HUES48 (cell line): ENCODE measurements at regions not wholly inside any gene's neighbourhood (a gene's known extent, or its start where the extent isn't known, plus 50 kb on each side); places are given as distances from the start of the nearest gene placed in this dataset.

Experiments
- H3K27ac ChIP-seq: one replicate; pipeline ENCODE4 v1.7.0; 2013; ENCODE audit warnings: low read depth, low read length, inconsistent platforms
- H3K27me3 ChIP-seq: 2 replicates; pipeline ENCODE4 v1.6.1; 2013; ENCODE audit warnings: mild to moderate bottlenecking, low read length; ENCODE audit not compliant: control insufficient read depth, insufficient read depth
- H3K36me3 ChIP-seq: 2 replicates; pipeline ENCODE4 v1.6.1; 2013; ENCODE audit warnings: low read length; ENCODE audit not compliant: control insufficient read depth, insufficient read depth
- H3K4me1 ChIP-seq: 2 replicates; pipeline ENCODE4 v1.6.1; 2013; ENCODE audit warnings: mild to moderate bottlenecking, low read length; ENCODE audit not compliant: control insufficient read depth, insufficient read depth
- H3K4me3 ChIP-seq: 2 replicates; pipeline ENCODE4 v1.5.1; 2013; ENCODE audit warnings: mild to moderate bottlenecking, low read depth, low read length
- H3K9ac ChIP-seq: 2 replicates; pipeline ENCODE4 v1.6.1; 2013; ENCODE audit warnings: mild to moderate bottlenecking, low read depth, low read length, moderate library complexity
- H3K9me3 ChIP-seq: 2 replicates; pipeline ENCODE4 v1.6.1; 2013; ENCODE audit warnings: low read length; ENCODE audit not compliant: control insufficient read depth, insufficient read depth

DNA sequence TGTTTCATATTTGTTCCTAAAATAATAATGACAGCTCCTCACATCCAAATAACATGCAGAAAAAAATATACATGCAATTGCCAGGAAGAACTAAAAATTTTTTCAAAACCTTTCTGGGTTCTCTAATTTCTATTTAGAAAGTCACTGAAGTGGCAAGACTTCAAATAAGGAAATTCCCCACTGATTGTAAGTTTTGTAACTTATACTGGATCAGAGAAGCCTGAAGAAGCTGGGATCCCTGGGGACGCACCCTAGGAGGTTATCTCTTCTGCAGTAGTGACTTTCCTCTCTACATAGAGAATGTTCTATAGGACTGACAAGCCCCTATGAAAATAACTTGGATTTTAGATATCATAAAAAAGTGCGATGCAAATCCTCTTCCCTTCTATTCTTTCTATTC, 182.6 kb downstream of the MRPL39 start:
- H3K27me3 ChIP-seq, result no peaks in the 10 kb centered on the region
- H3K27ac ChIP-seq, result no peak overlapping the region
- no peaks in the 10 kb centered on the region for H3K4me1 ChIP-seq
- no peaks in the 10 kb centered on the region for H3K36me3 ChIP-seq
- H3K4me3 ChIP-seq, result no peak overlapping the region
- H3K9me3 ChIP-seq, result no peaks in the 10 kb centered on the region
- no peak overlapping the region for H3K9ac ChIP-seq

DNA sequence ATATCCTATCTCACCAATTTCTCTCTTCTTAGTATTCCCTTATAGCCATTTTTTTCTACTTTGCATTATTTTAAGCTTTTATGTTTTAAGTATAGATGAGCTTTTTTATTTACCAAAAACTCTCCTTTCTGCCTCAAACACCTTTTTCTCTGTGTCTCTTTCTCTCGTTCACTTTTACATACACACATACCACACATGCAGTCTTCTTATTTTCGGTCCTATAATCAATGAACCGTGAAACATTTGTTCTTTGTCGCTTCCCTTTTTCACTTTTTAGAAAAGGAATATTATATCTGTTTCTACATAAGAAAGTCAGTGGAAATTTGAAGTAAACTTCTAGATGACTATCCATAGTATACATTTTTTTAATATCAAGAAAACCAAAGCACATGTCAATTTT, 183.2 kb downstream of the MRPL39 start:
- no peak overlapping the region for H3K4me3 ChIP-seq
- no peaks in the 10 kb centered on the region for H3K27me3 ChIP-seq

GRCh38 chr21:25422610-25423608, 184.4 kb downstream of the MRPL39 start:
- H3K4me3 ChIP-seq, result no peak overlapping the region
- no peaks in the 10 kb centered on the region for H3K9me3 ChIP-seq
- no peaks in the 10 kb centered on the region for H3K4me1 ChIP-seq
- H3K9ac ChIP-seq, result no peak overlapping the region
- H3K27me3 ChIP-seq, result no peaks in the 10 kb centered on the region
- no peaks in the 10 kb centered on the region for H3K36me3 ChIP-seq
- no peak overlapping the region for H3K27ac ChIP-seq

More for the DNA sequence above, 183.2 kb downstream of the MRPL39 start:
- no peaks in the 10 kb centered on the region for H3K36me3 ChIP-seq
- H3K9me3 ChIP-seq, result no peaks in the 10 kb centered on the region
- no peak overlapping the region for H3K9ac ChIP-seq
- no peak overlapping the region for H3K27ac ChIP-seq
- no peaks in the 10 kb centered on the region for H3K4me1 ChIP-seq

DNA sequence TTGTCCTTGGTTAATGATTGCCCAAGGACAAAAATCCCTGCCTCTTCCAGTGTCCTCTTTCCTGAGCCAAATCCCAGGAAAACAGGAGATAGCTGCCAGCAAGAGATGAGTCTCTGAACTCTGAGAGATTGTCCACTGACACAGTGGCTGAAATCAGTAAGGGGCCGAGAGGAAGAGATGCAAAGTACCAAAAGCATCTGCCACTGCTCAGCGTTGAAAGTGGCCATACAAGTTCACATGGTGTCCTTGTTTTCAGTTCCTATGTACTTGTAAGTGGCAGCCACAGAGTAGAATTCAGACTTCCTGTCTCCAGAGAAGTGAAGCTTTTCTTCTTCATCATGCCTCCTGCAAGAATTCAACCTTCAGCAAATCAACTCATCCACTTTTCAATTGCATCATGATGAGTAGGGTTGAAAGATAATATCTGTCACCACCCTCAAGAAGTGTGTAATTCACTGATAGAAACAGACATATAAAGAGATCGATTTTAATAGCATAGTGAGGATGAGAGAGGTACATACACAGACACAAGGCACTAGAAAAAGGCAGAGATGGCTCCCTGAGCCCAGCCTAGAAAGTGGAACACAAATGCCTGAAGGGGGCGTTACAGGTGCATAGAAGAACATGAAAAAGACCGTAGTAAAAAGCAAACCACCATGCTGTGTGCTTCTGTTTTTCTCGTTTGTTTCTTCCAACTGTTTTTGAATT, 185.8 kb downstream of the MRPL39 start:
- Histone ChIP-seq H3K4me1 (no peaks in the 10 kb centered on the region), H3K9ac (no peak overlapping the region), H3K36me3 (no peaks in the 10 kb centered on the region), H3K4me3 (no peak overlapping the region), H3K27me3 (no peaks in the 10 kb centered on the region), H3K27ac (no peak overlapping the region), H3K9me3 (no peaks in the 10 kb centered on the region)

- no peaks in the 10 kb centered on the region for H3K4me1 ChIP-seq
- no peak overlapping the region for H3K27ac ChIP-seq
- no peaks in the 10 kb centered on the region for H3K9me3 ChIP-seq
- H3K27me3 ChIP-seq, result no peaks in the 10 kb centered on the region
- H3K36me3 ChIP-seq, result no peaks in the 10 kb centered on the region
- H3K4me3 ChIP-seq, result no peak overlapping the region
- no peak overlapping the region for H3K9ac ChIP-seq
These were observed 186.4 kb downstream of the MRPL39 start for GRCh38 chr21:25420831-25421230.

- Histone ChIP-seq H3K9me3 (no peaks in the 10 kb centered on the region), H3K27ac (no peak overlapping the region), H3K4me3 (no peak overlapping the region), H3K9ac (no peak overlapping the region), H3K36me3 (no peaks in the 10 kb centered on the region), H3K4me1 (no peaks in the 10 kb centered on the region), H3K27me3 (no peaks in the 10 kb centered on the region)
These were observed 190.6 kb downstream of the MRPL39 start for GRCh38 chr21:25416669-25417068.

DNA sequence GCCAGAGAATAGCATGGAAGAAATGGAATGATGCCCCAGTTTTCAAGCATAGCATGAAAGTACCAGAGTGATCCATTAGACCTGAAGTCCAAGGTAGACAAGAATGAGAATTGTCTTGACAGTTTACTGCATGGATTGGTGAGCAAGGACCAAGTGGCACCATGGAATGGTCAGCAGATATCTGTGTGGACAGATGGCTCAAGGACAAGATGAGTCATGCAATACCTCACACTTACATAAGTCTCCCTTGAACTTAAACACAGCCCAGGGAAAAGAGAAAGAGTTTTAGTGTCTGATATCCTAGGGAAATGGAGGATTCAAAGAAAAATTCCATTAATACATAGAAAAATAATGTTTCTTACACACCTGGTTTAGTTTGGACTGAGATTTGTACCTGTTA, 195.2 kb downstream of the MRPL39 start:
- Histone ChIP-seq H3K36me3 (no peaks in the 10 kb centered on the region), H3K4me3 (no peak overlapping the region), H3K9me3 (no peaks in the 10 kb centered on the region), H3K9ac (no peak overlapping the region), H3K4me1 (no peaks in the 10 kb centered on the region), H3K27ac (no peak overlapping the region), H3K27me3 (no peaks in the 10 kb centered on the region)

DNA sequence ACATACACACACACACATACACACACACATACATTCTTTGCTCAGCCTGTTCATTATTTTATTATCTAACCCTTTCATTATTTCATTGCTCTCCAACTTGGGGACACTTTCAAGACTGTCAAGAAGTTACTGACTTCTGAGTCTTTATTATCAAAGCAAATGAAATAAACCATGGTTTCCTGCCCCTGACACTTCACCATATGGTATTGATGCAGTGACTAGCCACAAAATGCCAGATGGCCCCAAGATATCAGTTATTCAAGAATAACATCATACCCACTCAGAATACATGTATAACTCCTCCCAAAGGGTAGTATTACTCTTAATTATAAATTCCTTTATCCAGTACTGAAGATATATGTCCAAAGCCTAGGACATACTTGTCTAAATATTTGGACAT, 197.3 kb downstream of the MRPL39 start:
- H3K27ac ChIP-seq, result no peak overlapping the region
- no peak overlapping the region for H3K9ac ChIP-seq
- no peaks in the 10 kb centered on the region for H3K9me3 ChIP-seq
- H3K27me3 ChIP-seq, result no peaks in the 10 kb centered on the region
- no peak overlapping the region for H3K4me3 ChIP-seq
- H3K4me1 ChIP-seq, result no peaks in the 10 kb centered on the region
- H3K36me3 ChIP-seq, result no peaks in the 10 kb centered on the region

DNA sequence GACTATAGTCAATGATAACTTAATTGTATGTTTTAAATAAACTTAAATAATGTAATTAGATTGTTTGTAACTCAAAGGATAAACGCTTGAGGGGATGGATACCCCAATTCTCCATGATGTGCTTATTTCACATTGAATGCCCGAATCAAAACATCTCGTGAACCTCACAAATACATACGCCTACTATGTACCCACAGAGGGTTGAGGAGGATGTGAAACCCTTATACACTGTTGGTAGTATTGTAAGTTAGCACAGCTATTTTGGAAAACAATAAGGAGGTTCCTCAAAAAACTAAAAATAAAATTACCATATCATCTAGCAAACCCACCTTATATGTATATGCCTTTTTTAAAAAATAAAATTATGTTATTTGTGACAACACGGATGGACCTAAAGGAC, 198.6 kb downstream of the MRPL39 start:
- Histone ChIP-seq H3K4me1 (no peaks in the 10 kb centered on the region), H3K9ac (no peak overlapping the region)

DNA sequence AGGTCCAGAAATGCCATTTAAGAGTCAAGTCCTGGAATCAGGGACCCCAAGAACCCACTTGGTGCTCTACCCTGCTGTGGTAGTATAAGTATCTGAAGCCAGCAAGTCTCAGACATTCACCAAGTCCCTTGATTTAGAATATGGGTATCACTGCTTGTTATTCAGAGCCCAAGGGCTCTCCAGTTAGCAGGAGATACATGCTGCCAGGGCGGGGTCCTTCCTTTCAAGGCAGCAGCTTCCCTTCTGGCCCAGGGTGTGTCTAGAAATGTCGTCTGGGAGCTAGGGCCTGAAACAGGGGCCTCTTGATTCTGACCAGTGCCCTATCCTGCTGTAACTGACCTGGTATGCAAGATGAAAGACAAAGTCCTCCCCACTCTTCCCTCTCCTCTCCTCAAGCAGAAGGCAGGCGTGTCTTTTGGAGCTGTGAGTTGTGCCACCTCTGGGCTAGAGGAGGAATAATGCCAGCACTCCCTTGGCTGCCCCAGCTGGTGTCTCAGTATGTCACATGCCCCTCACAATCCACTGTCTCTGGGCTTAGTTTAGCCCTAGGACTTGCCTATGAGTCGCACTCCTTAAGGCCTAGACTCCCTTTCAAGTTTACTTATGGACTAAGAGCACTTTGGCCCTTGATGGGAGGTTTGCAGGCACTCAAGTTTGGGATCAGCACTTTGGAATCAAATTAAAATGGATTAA, 200.2 kb downstream of the MRPL39 start:
- Histone ChIP-seq H3K27me3 (no peaks in the 10 kb centered on the region), H3K27ac (no peak overlapping the region), H3K36me3 (no peaks in the 10 kb centered on the region), H3K9me3 (no peaks in the 10 kb centered on the region), H3K9ac (no peak overlapping the region), H3K4me1 (no peaks in the 10 kb centered on the region), H3K4me3 (no peak overlapping the region)

More for the DNA sequence above, 198.6 kb downstream of the MRPL39 start:
- Histone ChIP-seq H3K9me3 (no peaks in the 10 kb centered on the region), H3K36me3 (no peaks in the 10 kb centered on the region), H3K27ac (no peak overlapping the region), H3K27me3 (no peaks in the 10 kb centered on the region), H3K4me3 (no peak overlapping the region)
